GM13976 (cell line): ENCODE measurements at regions not wholly inside any gene's neighbourhood (a gene's known extent, or its start where the extent isn't known, plus 50 kb on each side); places are given as distances from the start of the nearest gene placed in this dataset.

Experiments used
- DNase-seq: peaks from one replicate; pipeline ENCODE4 v3.0.0; 2012; ENCODE audit warnings: low spot score
- in situ Hi-C: fragments of 300-500 bp; cut with MboI; formaldehyde crosslinking; loops from one replicate; pipeline ENCODE4 v1.12.0; 2022; ENCODE audit warnings: low sequenced_read_pairs, mixed read lengths, inconsistent platforms; ENCODE audit not compliant: unreplicated experiment
- TF ChIP-seq, protein P1 (sequence below): IDR thresholded peaks from 2 replicates; pipeline ENCODE4 v1.5.1; 2012; ENCODE audit warnings: borderline replicate concordance, mild to moderate bottlenecking; ENCODE audit not compliant: insufficient read depth; ENCODE audit errors: extremely low read depth, missing control alignments, control extremely low read depth

DNA sequence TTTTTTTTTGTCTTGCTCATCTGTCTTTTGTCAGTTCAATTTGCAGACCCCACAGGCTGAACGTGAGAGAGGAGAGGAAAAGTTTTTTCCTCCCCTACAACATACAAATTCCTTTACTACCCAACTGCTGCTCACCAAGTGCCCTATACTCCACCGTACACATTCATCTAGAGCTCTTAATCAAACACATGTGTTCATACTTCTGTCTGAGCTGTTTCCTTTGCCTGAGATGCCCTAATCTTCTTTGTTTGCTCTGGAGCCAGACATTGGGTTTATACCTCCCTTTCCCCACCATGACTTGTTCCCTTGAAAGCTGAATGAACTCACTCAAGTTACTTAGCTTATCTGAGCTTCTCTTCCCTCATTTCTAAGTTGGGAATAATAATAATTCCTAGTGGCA is 122.7 kb upstream of the RASGRP1 start:
- TF ChIP-seq, protein P1, sequence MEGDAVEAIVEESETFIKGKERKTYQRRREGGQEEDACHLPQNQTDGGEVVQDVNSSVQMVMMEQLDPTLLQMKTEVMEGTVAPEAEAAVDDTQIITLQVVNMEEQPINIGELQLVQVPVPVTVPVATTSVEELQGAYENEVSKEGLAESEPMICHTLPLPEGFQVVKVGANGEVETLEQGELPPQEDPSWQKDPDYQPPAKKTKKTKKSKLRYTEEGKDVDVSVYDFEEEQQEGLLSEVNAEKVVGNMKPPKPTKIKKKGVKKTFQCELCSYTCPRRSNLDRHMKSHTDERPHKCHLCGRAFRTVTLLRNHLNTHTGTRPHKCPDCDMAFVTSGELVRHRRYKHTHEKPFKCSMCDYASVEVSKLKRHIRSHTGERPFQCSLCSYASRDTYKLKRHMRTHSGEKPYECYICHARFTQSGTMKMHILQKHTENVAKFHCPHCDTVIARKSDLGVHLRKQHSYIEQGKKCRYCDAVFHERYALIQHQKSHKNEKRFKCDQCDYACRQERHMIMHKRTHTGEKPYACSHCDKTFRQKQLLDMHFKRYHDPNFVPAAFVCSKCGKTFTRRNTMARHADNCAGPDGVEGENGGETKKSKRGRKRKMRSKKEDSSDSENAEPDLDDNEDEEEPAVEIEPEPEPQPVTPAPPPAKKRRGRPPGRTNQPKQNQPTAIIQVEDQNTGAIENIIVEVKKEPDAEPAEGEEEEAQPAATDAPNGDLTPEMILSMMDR, result no peak
- DNase-seq, result no peak
- in situ Hi-C loops, result loop anchor here (25.0 kb wide), 1 partner anchor 675 kb away; no protein-coding TSS in a partner anchor

DNA sequence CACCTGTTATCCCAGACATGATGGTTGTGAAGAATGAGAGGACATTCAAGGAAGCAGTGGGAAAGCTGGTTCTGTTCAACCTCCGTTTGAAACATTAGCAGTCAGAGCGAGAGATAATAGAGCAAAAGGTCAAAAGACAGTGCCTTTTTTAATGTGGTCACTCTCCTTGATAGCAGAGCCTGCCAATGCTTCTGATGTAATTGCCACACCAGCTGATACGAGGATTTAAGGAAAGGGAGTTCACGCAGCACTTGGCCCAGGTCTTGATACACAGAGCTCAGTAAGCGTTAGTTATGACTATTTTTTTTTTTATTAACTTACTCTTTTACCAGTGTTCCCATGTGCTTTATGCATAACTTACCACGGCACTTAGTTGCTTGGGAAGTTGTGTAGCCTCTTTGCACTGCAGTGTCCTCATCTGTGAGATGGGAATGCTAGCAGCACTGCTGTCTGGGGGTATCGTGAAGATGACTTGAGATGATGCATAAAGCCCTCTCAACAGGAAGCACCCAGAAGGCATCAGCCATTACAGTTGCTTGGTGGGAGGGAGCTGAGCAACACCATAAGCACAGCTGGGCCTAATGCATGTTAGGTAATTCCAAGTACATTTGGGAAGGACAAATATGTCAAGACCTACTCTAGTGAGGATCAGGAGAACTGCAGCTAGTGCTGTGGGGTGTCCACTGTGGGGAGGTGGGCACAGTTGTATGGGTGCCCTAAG is 123.3 kb upstream of the RASGRP1 start:
- TF ChIP-seq, protein P1, result no peak
- in situ Hi-C loops, result loop anchor here (25.0 kb wide), 1 partner anchor 676 kb away; no protein-coding TSS in a partner anchor

DNA sequence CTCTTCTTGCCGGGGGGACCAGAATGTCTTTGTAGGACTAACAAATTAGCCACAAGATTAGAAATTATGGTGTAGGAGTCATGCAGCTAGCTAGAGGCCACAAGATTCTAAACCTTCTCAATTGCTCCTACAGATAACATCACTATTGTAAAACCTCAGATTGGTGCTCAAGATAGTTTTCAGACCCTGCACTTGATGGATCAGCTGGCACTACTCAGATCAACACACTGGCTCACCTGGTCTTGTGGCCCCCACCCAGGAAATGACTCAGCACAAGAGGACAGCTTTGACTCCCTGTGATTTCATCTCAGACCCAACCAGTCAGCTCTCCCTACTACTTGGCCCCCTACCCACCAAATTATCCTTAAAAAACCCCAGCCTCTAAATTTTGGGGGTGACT is 124.1 kb upstream of the RASGRP1 start:
- DNase-seq, result no peak
- TF ChIP-seq, protein P1, result no peak
- in situ Hi-C loops, result loop anchor here (25.0 kb wide), 1 partner anchor 676 kb away; no protein-coding TSS in a partner anchor

More for the DNA sequence above, 123.3 kb upstream of the RASGRP1 start:
- no peak for DNase-seq

DNA sequence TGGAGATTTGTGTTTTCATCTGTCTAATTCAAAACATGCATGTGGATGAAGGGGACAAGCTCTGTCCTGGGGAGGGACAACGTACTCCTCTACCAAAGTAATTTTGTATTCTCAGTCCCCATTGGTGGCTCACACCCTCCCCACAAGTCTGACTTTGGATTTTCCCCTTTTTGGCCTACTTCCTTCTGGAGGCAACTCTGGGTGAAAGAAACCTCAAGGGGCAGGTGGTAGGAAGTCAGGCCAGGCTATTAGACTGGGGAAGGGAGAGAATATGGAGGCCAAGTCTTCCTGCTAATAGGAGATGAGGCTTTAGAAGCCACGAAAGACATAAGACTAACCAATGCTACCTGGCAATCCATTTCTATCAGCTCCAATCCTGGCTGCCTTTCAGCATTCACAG is 124.9 kb upstream of the RASGRP1 start:
- TF ChIP-seq, protein P1, result no peak
- in situ Hi-C loops, result loop anchor here (25.0 kb wide), 1 partner anchor 677 kb away; no protein-coding TSS in a partner anchor
- DNase-seq, result no peak

DNA sequence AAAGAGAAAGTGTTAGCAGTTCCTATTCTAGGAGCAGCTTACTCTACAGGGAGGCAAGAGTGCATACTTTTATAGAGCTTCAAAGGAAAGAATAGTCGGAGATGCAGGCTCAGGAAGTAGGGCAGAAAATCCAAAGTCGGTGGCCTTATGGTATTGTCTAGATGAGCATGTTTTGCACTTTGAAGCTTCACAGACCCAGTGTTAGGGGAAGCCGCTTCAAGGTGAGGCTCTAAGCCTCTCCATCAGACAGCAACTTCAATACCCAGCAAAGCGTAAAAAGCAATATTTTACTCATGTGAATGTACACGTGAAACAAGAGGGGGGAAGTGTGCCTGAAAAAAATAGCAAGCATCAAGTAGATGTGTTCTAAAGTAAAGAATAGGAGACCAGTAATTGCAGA is 125.6 kb upstream of the RASGRP1 start:
- TF ChIP-seq, protein P1, result no peak
- DNase-seq, result no peak
- in situ Hi-C loops, result loop anchor here (10.0 to 25.0 kb wide), 2 partner anchors 245 to 678 kb away; no protein-coding TSS in a partner anchor

DNA sequence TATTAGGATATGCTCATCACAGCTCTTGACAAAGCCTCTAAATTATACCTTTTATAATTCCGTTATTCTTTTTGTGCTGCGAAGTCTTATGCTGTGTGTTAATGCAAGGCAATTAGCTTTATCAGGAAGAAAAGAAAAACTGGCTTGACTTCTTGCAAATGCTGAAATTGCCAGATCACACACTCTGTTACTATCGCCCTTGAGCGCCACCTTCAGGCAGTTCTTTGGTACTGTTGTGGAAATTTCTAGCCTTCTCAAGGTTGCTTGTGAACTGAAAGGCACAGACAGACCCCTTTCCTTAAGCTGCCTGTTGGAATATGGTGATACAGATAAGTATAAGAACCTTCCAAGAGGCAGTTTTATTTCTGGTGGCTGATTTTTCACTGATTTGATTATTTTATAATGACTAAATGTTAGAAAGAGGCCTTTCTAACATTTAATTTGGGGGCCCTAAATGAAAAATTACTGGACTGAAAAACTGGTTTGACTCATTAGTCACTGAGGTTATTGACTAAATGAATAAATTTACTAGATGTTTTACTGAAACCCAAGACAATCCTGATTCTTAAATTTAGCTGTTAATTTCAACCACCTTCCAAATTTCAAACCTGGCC is 126.2 kb upstream of the RASGRP1 start:
- TF ChIP-seq, protein P1, result peak; percentile 49
- peak; percentile 33 for DNase-seq
- in situ Hi-C loops, result loop anchor here (10.0 to 25.0 kb wide), 2 partner anchors 246 to 679 kb away; no protein-coding TSS in a partner anchor
